ENCODE measurements at regions not wholly inside any gene's neighbourhood (a gene's known extent, or its start where the extent isn't known, plus 50 kb on each side); places are given as distances from the start of the nearest gene placed in this dataset.

- no peak overlapping the region for H3K9ac ChIP-seq (ENCODE audit: low read depth, low read length)
- H3K9me1 ChIP-seq (ENCODE audit: insufficient read depth, low read length), result peaks cover 2% of the 10 kb centered on the region; the same call in 1 of the 2 replicates
- no peak overlapping the region for H2BK15ac ChIP-seq (ENCODE audit: low read depth, low read length)
- H3K23ac ChIP-seq (ENCODE audit: low read depth, low read length), result no peak overlapping the region
- no peak overlapping the region for H3K4me3 ChIP-seq (ENCODE audit: insufficient read depth, low read depth, low read length)
- no peak overlapping the region for H2AK9ac ChIP-seq (replicated peaks; ENCODE audit: low read depth, low read length, poor library complexity)
- intact Hi-C loops (cut with micrococcal nuclease), result no loop called here
- H2BK120ac ChIP-seq (ENCODE audit: low read depth, low read length), result no peak overlapping the region
- peak; percentile 44 for DNase-seq
- H4K8ac ChIP-seq (ENCODE audit: low read depth in 2 of 2, low read length in 2 of 2), result no peak overlapping the region
- H3K9me3 ChIP-seq (ENCODE audit: control insufficient read depth, insufficient read depth, low read length), result no peaks in the 10 kb centered on the region
- no peak overlapping the region for H3K4ac ChIP-seq (ENCODE audit: low read depth, low read length)
- ChIA-PET CTCF (no interaction called here), POLR2A (ENCODE audit: unreplicated experiment) (no interaction called here)
- H2AFZ ChIP-seq (replicated peaks; ENCODE audit: low read length, poor library complexity), result no peak overlapping the region
- H3K56ac ChIP-seq (ENCODE audit: extremely low read depth, insufficient read depth, low read length), result no peak overlapping the region
- H2BK5ac ChIP-seq (ENCODE audit: low read depth, low read length, poor library complexity, severe bottlenecking), result no peak overlapping the region
- H3K27ac ChIP-seq (ENCODE audit: insufficient read depth, low read length), result no peak overlapping the region
- peak; percentile 82 for ATAC-seq (ENCODE audit: low read depth)
- H4K5ac ChIP-seq (ENCODE audit: low read depth, low read length), result no peak overlapping the region
- no peaks in the 10 kb centered on the region for H4K20me1 ChIP-seq (ENCODE audit: insufficient read depth, low read length)
- H3K4me2 ChIP-seq (ENCODE audit: low read depth, low read length), result no peak overlapping the region; the same call in 1 of the 2 replicates
- TF ChIP-seq MAZ (IDR thresholded peaks at IDR 0.05; ENCODE audit: borderline replicate concordance, low read depth, low read length) (no peak), MXI1 (IDR thresholded peaks at IDR 0.05; ENCODE audit: borderline replicate concordance, low read depth, low read length) (no peak), POLR2A (IDR thresholded peaks at IDR 0.05; ENCODE audit: low read depth, low read length) (no peak), BHLHE40 (IDR thresholded peaks at IDR 0.05; ENCODE audit: low read depth, low read length) (no peak), SMC3 (IDR thresholded peaks at IDR 0.05; ENCODE audit: low read depth, low read length) (no peak), CEBPB (IDR thresholded peaks at IDR 0.05; ENCODE audit: low read depth, low read length) (no peak), RCOR1 (IDR thresholded peaks at IDR 0.05; ENCODE audit: insufficient replicate concordance, low read length) (no peak), USF2 (IDR thresholded peaks at IDR 0.05; ENCODE audit: low read depth, low read length) (no peak), RAD21 (IDR thresholded peaks at IDR 0.05; ENCODE audit: low read length) (no peak), CTCF (conservative IDR thresholded peaks at IDR 0.05; ENCODE audit: low read depth, low read length) (no peak), NFE2L2 (IDR thresholded peaks at IDR 0.05; ENCODE audit: low read depth, low read length) (no peak), RFX5 (IDR thresholded peaks at IDR 0.05; ENCODE audit: low read depth, low read length) (no peak), MAFK (IDR thresholded peaks at IDR 0.05; ENCODE audit: low read depth, low read length) (no peak), FOS (IDR thresholded peaks at IDR 0.05; ENCODE audit: low read depth, low read length) (no peak), CHD1 (IDR thresholded peaks at IDR 0.05; ENCODE audit: low read depth, low read length) (no peak)
- TF ChIP-seq, protein P1, sequence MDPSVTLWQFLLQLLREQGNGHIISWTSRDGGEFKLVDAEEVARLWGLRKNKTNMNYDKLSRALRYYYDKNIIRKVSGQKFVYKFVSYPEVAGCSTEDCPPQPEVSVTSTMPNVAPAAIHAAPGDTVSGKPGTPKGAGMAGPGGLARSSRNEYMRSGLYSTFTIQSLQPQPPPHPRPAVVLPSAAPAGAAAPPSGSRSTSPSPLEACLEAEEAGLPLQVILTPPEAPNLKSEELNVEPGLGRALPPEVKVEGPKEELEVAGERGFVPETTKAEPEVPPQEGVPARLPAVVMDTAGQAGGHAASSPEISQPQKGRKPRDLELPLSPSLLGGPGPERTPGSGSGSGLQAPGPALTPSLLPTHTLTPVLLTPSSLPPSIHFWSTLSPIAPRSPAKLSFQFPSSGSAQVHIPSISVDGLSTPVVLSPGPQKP (IDR thresholded peaks at IDR 0.05; ENCODE audit: borderline replicate concordance, low read depth, low read length), result no peak
- in situ Hi-C loops (cut with MboI; ENCODE audit: low sequenced_read_pairs), result no loop called here
- peaks cover 2% of the 10 kb centered on the region; the same call in 1 of the 2 replicates for H3K4me1 ChIP-seq (ENCODE audit: control insufficient read depth, insufficient read depth, low read length)
- no peak overlapping the region for H3K18ac ChIP-seq (ENCODE audit: low read depth, low read length)
- no CpG with 5 or more reads among the region's 1 CpG for WGBS, 2 experiments (ENCODE audit: extremely low coverage in 2 of 2, insufficient read length in 1 of 2)
- dilution Hi-C loops (cut with HindIII; ENCODE audit: low sequenced_read_pairs, unreplicated experiment), result no loop called here
- H3K14ac ChIP-seq (replicated peaks; ENCODE audit: low read depth, low read length), result no peak overlapping the region
- H3K36me3 ChIP-seq (ENCODE audit: control insufficient read depth, insufficient read depth, low read length), result no peaks in the 10 kb centered on the region
- H2AK5ac ChIP-seq (ENCODE audit: low read depth, low read length), result no peak overlapping the region
- no peaks in the 10 kb centered on the region for H3K27me3 ChIP-seq (ENCODE audit: control insufficient read depth, insufficient read depth, low read length)
- no peak overlapping the region for H2BK20ac ChIP-seq (ENCODE audit: low read depth, low read length)
- no TSS peak for BruUV-seq (replicated peaks)
- no peak overlapping the region for H4K91ac ChIP-seq (ENCODE audit: insufficient read depth, low read depth, low read length)
- H3K79me1 ChIP-seq (ENCODE audit: low read depth in 1 of 2, low read length in 2 of 2), result no peaks in the 10 kb centered on the region
Measured at GRCh38 chr1:190619724-190620123, 142.1 kb upstream of the BRINP3 start.

Measured in IMR-90 (cell line).